Epithelial cell of prostate (primary cell): ENCODE measurements at regions not wholly inside any gene's neighbourhood (a gene's known extent, or its start where the extent isn't known, plus 50 kb on each side); places are given as distances from the start of the nearest gene placed in this dataset.

Experiments
- DNase-seq: peaks from one replicate; pipeline ENCODE4 v3.0.0-alpha.2; 2011; ENCODE audit warnings: low read depth, low spot score
- H3K27ac ChIP-seq: fragments of 450-650 bp; 2 replicates; pipeline ENCODE4 v1.5.1; 2017; ENCODE audit warnings: mild to moderate bottlenecking

- no peak for DNase-seq
- no peak overlapping the region for H3K27ac ChIP-seq
These were observed 82.8 kb upstream of the HAAO start for GRCh38 chr2:42874949-42875801.

- DNase-seq: no peak
- no peak overlapping the region for H3K27ac ChIP-seq
These were observed 80.3 kb upstream of the HAAO start for GRCh38 chr2:42872721-42873120.

DNA sequence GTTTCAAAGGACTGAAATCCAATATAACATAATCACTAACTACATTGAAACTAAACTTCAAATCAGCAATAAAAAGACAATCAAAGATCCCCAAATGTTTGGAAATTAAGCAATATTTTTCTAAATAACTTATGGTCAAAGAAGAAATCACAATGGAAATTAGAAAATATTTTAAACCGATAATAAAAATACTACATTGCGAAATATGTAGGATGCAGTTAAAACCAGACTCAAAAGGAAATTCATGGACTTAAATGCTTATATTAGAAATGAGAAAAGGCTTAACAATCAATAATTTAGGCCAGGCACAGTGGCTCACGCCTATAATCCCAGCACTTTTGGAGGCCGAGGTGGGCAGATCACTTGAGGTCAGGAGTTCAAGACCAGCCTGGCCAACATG lies 79.0 kb upstream of the HAAO start:
- no peak for DNase-seq
- H3K27ac ChIP-seq: no peak overlapping the region

GRCh38 chr2:42868874-42869273 lies 76.5 kb upstream of the HAAO start:
- DNase-seq: no peak
- H3K27ac ChIP-seq: no peak overlapping the region

DNA sequence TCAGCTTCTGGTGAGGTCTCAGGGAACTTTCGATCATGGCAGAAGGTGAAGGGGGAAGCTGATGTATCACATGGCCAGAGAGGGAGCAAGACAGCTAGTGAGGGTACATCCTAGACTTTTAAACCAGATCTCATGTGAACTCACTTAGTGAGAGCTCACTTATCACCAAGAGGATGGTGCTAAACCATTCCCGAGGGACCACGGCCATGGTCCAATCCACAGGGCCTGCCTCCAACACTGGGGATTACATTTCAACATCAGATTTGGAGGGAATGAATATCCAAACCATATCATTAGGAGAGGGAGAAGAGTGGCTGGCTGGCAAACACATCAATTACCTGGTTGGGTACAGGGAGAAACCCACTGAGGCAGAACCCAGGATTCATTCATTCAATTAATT lies 75.7 kb upstream of the HAAO start:
- no peak overlapping the region for H3K27ac ChIP-seq
- no peak for DNase-seq

- H3K27ac ChIP-seq: no peak overlapping the region
- DNase-seq: no peak
These were observed 75.0 kb upstream of the HAAO start for GRCh38 chr2:42867093-42868065.

DNA sequence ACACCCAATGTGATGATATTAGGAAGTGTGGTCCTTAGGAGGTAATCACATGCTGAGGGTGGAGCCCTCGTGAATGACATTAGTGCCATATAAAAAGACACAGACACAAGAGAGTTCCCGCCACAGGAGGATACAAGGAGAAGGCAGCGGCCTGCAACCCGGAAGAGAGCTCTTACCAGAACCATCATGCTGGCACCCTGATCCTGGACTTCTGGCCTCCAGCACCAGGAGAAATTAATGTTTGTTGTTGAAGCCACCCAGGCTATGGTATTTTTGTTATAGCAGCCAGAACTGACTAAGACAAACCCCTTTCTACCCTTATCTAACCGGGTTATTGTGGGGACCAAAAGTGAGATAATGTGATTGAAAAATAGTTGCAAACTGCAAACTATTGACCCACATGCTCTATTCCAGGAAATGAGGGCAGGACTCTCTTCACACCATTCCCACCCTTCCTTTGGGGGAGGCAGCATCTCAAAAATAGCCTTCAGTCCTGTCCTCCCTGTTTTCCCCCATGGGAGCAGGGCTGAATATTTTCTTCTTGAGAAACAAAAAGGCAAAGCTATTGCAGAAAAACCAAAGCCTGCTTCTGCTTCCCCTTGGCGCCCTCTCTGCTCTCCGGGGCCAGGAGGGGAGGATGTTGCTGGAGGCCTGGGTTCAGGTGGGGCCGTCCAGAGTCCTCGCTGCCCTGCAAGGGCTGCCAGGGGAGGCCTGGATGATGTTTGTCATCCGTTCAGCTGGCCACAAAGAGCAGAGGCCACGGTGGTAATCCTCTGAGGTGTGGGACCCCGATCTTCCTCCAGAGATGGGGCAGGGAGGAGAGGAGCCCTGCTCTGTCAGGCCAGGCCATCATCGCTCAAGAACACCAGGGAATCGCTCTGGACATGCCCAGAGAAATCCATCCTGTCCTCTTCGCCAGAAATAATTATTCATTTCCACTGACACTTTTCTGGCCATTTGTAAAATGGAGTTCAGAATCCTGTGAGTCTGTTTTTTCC lies 73.8 kb upstream of the HAAO start:
- H3K27ac ChIP-seq: no peak overlapping the region
- DNase-seq: no peak

DNA sequence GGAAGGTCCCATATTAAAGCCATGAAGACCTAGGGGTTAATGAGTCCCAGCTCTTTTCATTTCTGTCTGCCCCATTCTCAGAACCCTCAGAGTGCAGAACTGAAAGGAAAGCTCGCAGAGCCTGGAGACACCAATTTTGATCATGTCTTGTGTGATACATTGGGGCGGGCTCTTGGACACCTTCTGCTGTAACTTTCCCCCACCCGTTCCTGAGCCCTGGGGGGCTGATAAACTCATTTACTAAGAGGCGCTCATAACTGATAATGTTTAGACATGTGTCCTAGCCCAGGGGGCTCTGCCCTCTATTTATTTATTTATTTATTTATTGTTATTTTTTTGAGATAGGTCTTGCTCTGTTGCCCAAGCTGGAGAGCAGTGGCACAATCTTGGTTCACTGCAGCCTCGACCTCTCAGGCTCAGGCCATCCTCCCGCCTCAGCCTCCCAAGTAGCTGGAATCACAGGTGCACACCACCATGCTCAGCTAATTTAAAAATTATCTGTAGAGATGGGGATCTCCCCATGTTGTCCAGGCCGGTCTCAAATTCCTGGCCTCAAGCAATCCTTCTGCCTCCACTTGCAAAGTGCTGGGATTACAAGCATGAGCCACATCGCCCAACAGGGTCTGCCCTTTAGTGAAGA lies 72.4 kb upstream of the HAAO start:
- DNase-seq: no peak
- H3K27ac ChIP-seq: no peak overlapping the region

DNA sequence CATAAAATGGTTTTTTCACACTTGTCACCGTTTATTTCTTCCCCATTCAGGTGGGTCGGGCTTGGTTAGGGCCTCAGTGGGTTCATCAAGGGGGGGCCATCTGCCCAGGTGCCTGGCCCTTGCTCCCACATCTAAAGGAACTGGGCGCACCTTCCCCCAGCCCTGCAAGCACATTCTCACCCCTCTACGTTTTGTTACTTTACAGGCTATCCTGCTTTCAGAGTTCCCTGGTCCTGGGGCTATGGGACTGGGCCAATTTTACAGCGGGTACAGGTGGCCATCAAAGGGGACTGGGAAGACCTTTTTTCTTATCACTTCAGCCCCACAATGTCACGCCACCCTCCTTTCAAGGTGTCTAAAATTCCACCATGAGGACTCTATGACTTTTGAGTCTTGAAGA lies 71.8 kb upstream of the HAAO start:
- H3K27ac ChIP-seq: no peak overlapping the region
- DNase-seq: no peak

DNA sequence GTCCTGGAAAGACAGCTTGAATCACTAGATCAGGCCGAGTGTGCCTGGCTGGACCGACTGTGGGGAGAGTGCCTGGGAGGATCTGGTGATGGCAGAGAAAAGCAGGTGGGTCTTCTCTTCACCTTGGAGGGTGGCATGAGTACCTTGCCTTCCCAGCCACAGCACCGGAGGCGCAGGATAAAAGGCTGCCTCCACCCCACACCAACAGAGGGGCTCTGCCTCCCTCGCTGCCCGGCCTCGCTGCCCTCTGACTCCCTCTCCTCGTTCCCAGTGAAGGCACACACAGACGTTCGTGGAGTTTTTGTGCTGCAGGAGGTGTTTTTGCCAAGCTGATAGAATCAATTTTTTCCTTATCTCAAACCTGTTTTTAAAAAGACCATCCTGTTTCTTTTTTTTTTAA lies 71.4 kb upstream of the HAAO start:
- DNase-seq: no peak
- no peak overlapping the region for H3K27ac ChIP-seq

GRCh38 chr2:42863320-42863719 lies 70.9 kb upstream of the HAAO start:
- no peak for DNase-seq

GRCh38 chr2:42862669-42863185 lies 70.3 kb upstream of the HAAO start:
- H3K27ac ChIP-seq: no peak overlapping the region
- no peak for DNase-seq

More at GRCh38 chr2:42863320-42863719, 70.9 kb upstream of the HAAO start:
- no peak overlapping the region for H3K27ac ChIP-seq

GRCh38 chr2:42861321-42861720 lies 68.9 kb upstream of the HAAO start:
- no peak overlapping the region for H3K27ac ChIP-seq
- no peak for DNase-seq

DNA sequence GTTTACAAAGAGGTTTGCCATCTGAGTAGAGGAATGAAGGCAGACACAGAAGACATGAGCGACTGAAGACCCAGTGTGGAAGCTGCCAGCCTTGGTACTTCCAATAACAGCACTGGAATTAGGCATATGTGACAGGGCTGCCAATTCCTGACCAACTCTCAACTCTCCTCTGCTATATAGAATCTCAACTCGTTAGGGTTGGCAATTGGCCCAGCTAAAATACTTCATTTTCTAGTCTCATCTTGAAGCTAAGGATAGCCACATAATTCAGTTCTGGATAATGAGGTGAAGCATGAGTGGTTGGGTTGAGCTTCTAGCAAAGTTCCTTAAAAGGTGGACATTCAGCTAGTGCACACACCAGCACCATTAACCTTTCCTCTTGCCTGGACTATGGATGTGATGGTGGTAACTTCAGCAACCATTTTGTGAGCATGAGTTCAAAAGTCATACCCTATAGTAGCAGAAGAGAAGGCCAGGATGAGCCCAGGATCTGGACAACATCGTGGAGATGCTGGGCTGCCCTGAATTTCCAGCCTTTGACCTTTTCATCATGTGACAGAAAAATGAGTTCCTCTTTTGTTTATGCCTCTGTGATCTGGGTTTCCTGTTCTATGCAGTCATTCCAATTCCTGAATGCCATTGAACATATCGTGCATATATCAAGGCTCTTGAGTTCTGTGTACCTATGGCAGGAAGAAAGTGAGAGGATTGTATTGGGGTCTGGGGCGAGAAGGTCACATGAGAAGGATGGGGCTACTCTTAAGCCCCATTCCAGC lies 68.1 kb upstream of the HAAO start:
- H3K27ac ChIP-seq: no peak overlapping the region
- DNase-seq: no peak

DNA sequence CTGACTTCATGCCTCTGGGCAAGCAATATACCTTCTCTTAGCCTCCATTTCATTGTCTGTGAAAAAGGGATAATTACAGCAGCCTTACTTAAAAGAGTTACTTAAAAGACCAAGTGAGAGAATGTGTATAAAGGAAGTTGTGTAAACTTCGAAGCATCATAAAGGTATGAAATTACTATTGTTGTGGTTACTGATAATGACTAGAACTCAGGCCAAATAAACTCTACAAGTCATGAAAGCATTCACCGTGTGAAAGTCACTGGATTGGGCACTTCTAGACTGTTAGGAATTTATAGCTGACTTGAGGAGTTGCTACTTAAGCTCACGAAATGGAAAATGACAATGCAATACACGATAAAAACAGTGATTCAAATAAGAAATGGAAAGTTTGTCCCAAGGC lies 67.4 kb upstream of the HAAO start:
- no peak for DNase-seq
- H3K27ac ChIP-seq: no peak overlapping the region

DNA sequence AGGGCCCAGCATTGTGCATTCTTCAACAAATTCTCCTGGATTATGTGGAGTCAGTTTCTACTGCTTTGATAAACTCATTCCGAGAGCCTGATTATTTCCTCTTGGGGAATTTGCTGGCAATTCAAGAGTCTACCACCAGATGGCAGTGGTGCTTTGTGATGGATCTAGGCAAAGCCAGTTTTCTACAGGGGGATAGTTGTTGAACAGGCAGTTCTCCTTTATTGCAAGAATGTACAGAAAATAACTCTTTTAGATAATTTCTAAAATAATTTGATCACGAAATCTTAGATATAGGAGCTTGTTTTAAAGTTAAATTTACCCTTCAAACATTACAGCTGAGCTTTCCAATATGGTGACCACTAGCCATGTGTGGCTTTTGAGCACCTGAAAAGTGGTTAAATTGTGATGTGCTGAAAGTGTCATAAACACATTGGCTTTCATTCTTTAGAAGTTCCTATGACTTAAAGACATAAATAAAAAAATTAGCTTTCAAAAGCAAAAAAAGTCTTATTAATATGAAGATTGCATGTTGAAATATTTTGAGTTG lies 66.7 kb upstream of the HAAO start:
- no peak for DNase-seq
- no peak overlapping the region for H3K27ac ChIP-seq

GRCh38 chr2:42858140-42859005 lies 66.0 kb upstream of the HAAO start:
- H3K27ac ChIP-seq: no peak overlapping the region
- DNase-seq: no peak
